Hepatocyte (in vitro differentiated cells): ENCODE measurements at regions not wholly inside any gene's neighbourhood (a gene's known extent, or its start where the extent isn't known, plus 50 kb on each side); places are given as distances from the start of the nearest gene placed in this dataset.

Experiments
- CTCF ChIP-seq: fragments of 200-600 bp; sonication (generic); IDR thresholded peaks from 2 replicates; pipeline ENCODE4 v1.5.1; 2016; ENCODE audit warnings: antibody characterized with exemption, mild to moderate bottlenecking; ENCODE audit not compliant: poor library complexity
- EZH2 ChIP-seq: fragments of 200-600 bp; sonication (generic); IDR thresholded peaks from 2 replicates; pipeline ENCODE4 v1.6.1; 2016; ENCODE audit warnings: antibody characterized with exemption, mild to moderate bottlenecking, borderline replicate concordance
- EZH2phosphoT487 ChIP-seq: fragments of 200-600 bp; sonication (generic); IDR thresholded peaks from one replicate; pipeline ENCODE4 v1.6.1; 2018; ENCODE audit warnings: antibody characterized with exemption, mild to moderate bottlenecking, low read depth, moderate library complexity; ENCODE audit not compliant: unreplicated experiment, severe bottlenecking

- TF ChIP-seq CTCF (no peak), EZH2phosphoT487 (no peak), EZH2 (no peak)
Measured at GRCh38 chr2:126836761-126837679, 61.7 kb upstream of the TEX51 start.
